Stimulated activated CD8-positive, alpha-beta memory T cell treated with anti-CD3 and anti-CD28 coated beads, Interleukin-2, amount 100 ng/mL, for 1 hour (primary cell): ENCODE measurements at regions not wholly inside any gene's neighbourhood (a gene's known extent, or its start where the extent isn't known, plus 50 kb on each side); places are given as distances from the start of the nearest gene placed in this dataset.

ENCODE experiments used
- DNase-seq, 2 donors: peaks; one replicate each; pipeline ENCODE4 v3.0.0-alpha.2; 2020; ENCODE audit warnings: low read depth in 2 of 2

- no peak for DNase-seq
Measured at GRCh38 chr1:234884701-234885100, 243.9 kb downstream of the TOMM20 start.

GRCh38 chr1:234884006-234884405, 244.6 kb downstream of the TOMM20 start:
- no peak for DNase-seq

GRCh38 chr1:234882898-234883297, 245.7 kb downstream of the TOMM20 start:
- DNase-seq = no peak

GRCh38 chr1:234881893-234882771, 246.5 kb downstream of the TOMM20 start:
- DNase-seq = no peak

GRCh38 chr1:234879147-234880080, 249.2 kb downstream of the TOMM20 start:
- no peak for DNase-seq

GRCh38 chr1:234878288-234878687, 250.3 kb downstream of the TOMM20 start:
- no peak for DNase-seq

- DNase-seq = no peak
Measured at GRCh38 chr1:234877761-234878160, 250.9 kb downstream of the TOMM20 start.

- no peak for DNase-seq
Measured at GRCh38 chr1:234875953-234876855, 252.4 kb downstream of the TOMM20 start.

GRCh38 chr1:234875328-234875952, 253.2 kb downstream of the TOMM20 start:
- DNase-seq = no peak

- DNase-seq = no peak
Measured at GRCh38 chr1:234874291-234875288, 254.0 kb downstream of the TOMM20 start.

GRCh38 chr1:234871710-234872271, 256.8 kb downstream of the TOMM20 start:
- DNase-seq = no peak

GRCh38 chr1:234871039-234871709, 257.5 kb downstream of the TOMM20 start:
- DNase-seq = no peak

GRCh38 chr1:234870020-234870981, 258.3 kb downstream of the TOMM20 start:
- no peak for DNase-seq

- no peak for DNase-seq
Measured at GRCh38 chr1:234869182-234870019, 259.2 kb downstream of the TOMM20 start.

GRCh38 chr1:234868296-234869147, 258.5 kb upstream of the IRF2BP2 start:
- no peak for DNase-seq
